K562 (cell line): ENCODE measurements at regions not wholly inside any gene's neighbourhood (a gene's known extent, or its start where the extent isn't known, plus 50 kb on each side); places are given as distances from the start of the nearest gene placed in this dataset.

ENCODE experiments used
- HCFC1 ChIP-seq: IDR thresholded peaks from 2 replicates; pipeline ENCODE4 v1.6.1; 2012; ENCODE audit warnings: low read depth, low read length, improper control_type of control experiment
- MGA ChIP-seq: fragments of 450-650 bp; IDR thresholded peaks from 2 replicates; pipeline ENCODE4 v1.6.1; 2016; ENCODE audit warnings: mild to moderate bottlenecking, moderate library complexity
- RAD51 ChIP-seq: fragments of 450-650 bp; IDR thresholded peaks from 2 replicates; pipeline ENCODE4 v1.7.1; 2016; ENCODE audit warnings: low read depth, mild to moderate bottlenecking, borderline replicate concordance
- TFE3 ChIP-seq: fragments of 450-650 bp; formaldehyde crosslinking; IDR thresholded peaks from 2 replicates; pipeline ENCODE4 v1.4.0; 2020; ENCODE audit warnings: mild to moderate bottlenecking, mixed read lengths
- ZNF79 ChIP-seq: fragments of 250-450 bp; sonication (Bioruptor Pico); IDR thresholded peaks from 2 replicates; pipeline ENCODE4 v1.4.0; 2020; ENCODE audit warnings: low read depth, mild to moderate bottlenecking, moderate library complexity

GRCh38 chr10:106348933-106349332, 815.6 kb downstream of the SORCS1 start (continued):
- TF ChIP-seq TFE3 (CRISPR knock-in tag) (no peak), RAD51 (no peak), MGA (no peak), ZNF79 (CRISPR knock-in tag) (no peak), HCFC1 (no peak)
